HUDEP-2 (cell line): ENCODE measurements at regions not wholly inside any gene's neighbourhood (a gene's known extent, or its start where the extent isn't known, plus 50 kb on each side); places are given as distances from the start of the nearest gene placed in this dataset.
"Not testable (repeated sequence)": the region's sequence is repeated elsewhere in the genome, so short reads cannot be mapped to it uniquely, and the experiment has no call there.

Experiments used
- DNase-seq, 76 experiments: peaks; one replicate each; lab custom pipeline; 2025; ENCODE audit not compliant: unreplicated experiment in 76 of 76; lab: John Stamatoyannopoulos, UW

- no peak for DNase-seq
Observed at GRCh38 chr1:88612292-88612691, 71.8 kb upstream of the PKN2 start.

- no peak for DNase-seq
Observed at GRCh38 chr1:88612773-88613172, 71.3 kb upstream of the PKN2 start.

- DNase-seq, result no peak
Observed at GRCh38 chr1:88618331-88618730, 65.7 kb upstream of the PKN2 start.

DNA sequence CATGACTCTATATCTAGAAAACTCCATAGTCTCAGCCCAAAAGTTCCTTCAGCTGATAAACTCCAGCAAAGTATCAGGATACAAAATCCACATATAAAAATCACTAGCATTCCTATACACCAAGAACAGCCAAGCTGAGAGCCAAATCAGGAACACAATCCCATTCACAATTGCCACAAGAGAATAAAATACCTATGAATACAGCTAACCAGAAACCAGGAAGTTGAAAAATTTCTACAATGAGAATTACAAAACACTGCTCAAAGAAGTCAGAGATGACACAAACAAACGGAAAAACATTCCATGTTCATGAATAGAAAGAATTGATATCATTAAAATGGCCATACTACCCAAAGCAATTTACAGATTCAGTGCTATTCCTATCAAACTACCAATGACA lies 61.0 kb upstream of the PKN2 start:
- DNase-seq, result not testable (repeated sequence)
